SH-SY5Y (cell line): ENCODE measurements at regions not wholly inside any gene's neighbourhood (a gene's known extent, or its start where the extent isn't known, plus 50 kb on each side); places are given as distances from the start of the nearest gene placed in this dataset.

ENCODE experiments used
- GATA2 ChIP-seq: IDR thresholded peaks from 2 replicates; pipeline ENCODE4 v1.6.1; 2011; ENCODE audit warnings: mild to moderate bottlenecking, low read depth, low read length
- GATA3 ChIP-seq: IDR thresholded peaks from 2 replicates; pipeline ENCODE4 v1.6.1; 2011; ENCODE audit warnings: low read depth, mild to moderate bottlenecking, low read length, moderate library complexity

DNA sequence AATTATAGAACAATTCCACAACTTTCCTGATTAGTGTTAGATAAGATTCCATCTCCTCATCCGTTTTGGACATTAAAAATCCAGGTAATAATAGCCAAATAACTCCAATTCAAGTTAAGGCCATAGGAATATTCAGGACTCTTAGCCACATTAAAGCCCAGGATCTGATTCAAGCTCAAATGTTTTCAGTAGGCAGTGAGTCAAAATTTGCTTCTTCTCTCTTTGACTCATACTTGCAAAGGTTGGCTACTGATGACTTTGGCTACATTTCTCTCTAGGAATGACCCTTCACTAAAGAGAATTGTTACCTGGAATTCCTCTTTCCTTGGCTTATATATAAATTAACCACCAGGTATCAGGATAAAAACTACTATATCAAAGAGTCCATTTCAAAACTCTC is 354.9 kb upstream of the HS3ST1 start:
- TF ChIP-seq GATA2 (no peak), GATA3 (no peak)
